Esophagus squamous epithelium (tissue), 4 donors: ENCODE measurements at regions not wholly inside any gene's neighbourhood (a gene's known extent, or its start where the extent isn't known, plus 50 kb on each side); places are given as distances from the start of the nearest gene placed in this dataset.

ENCODE experiments used
- POLR2A ChIP-seq, 4 donors: fragments of 450-650 bp; IDR thresholded peaks; one replicate each; pipeline ENCODE4 v1.6.1; 2017; ENCODE audit warnings: antibody characterized with exemption in 4 of 4, mild to moderate bottlenecking in 4 of 4, moderate library complexity in 3 of 4
- TF ChIP-seq, protein P1 (sequence below), 6 experiments: fragments of 450-650 bp in 4 of 6; fragments of 200-600 bp in 2 of 6; sonication (generic) in 2 of 6; IDR thresholded peaks; one replicate each; pipeline ENCODE4 v1.5.1; 2016 to 2019; ENCODE audit warnings: antibody characterized with exemption in 6 of 6, mild to moderate bottlenecking in 4 of 6, moderate library complexity in 4 of 6

DNA sequence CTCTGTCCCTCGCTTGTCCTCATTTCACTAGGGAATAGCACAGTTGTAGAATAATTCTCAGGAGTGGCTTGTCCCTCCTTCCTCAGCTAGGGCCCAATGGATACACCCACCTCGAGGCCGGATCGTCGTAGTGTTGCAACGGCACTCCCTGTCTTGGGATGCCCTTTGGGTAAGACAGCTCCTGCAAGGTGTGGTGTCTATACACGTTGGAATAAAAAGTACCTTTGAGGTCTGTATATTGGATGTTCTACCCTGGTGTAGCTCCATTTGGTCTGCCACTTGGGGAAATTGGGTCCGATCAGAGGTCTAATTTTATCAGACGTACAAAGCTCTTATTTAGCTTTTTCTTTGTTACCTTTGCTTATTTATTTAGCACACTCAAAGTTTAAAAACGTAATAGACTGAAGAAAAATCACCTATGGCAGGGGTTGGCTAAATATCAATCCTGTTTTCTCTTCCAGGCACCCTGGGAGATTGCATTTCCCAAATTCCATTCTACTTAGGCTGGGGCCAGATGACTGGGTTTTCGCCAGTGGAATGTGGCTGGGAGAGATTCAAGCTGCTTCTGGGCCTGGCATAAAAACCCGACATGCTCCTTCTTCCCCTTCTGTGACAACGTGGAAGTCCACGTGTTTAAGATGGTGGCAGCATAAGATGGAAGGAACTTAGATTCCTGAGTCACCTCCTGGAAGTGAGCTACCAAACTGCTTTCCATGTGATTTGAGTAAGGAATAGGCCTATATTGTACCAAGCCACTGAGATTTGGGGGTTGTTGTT lies 82.3 kb upstream of the CD83 start:
- TF ChIP-seq, protein P1, sequence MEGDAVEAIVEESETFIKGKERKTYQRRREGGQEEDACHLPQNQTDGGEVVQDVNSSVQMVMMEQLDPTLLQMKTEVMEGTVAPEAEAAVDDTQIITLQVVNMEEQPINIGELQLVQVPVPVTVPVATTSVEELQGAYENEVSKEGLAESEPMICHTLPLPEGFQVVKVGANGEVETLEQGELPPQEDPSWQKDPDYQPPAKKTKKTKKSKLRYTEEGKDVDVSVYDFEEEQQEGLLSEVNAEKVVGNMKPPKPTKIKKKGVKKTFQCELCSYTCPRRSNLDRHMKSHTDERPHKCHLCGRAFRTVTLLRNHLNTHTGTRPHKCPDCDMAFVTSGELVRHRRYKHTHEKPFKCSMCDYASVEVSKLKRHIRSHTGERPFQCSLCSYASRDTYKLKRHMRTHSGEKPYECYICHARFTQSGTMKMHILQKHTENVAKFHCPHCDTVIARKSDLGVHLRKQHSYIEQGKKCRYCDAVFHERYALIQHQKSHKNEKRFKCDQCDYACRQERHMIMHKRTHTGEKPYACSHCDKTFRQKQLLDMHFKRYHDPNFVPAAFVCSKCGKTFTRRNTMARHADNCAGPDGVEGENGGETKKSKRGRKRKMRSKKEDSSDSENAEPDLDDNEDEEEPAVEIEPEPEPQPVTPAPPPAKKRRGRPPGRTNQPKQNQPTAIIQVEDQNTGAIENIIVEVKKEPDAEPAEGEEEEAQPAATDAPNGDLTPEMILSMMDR (IDR thresholded peaks at IDR 0.05) = no peak
- no peak for TF ChIP-seq POLR2A (IDR thresholded peaks at IDR 0.05)
